H1 (cell line): ENCODE measurements at regions not wholly inside any gene's neighbourhood (a gene's known extent, or its start where the extent isn't known, plus 50 kb on each side); places are given as distances from the start of the nearest gene placed in this dataset.

ENCODE experiments used
- CTCF ChIA-PET: fragments of 300-600 bp; sonication (Branson Sonifier 250); formaldehyde crosslinking; loops from one replicate; lab custom pipeline; 2021; ENCODE audit not compliant: partially characterized antibody; lab: Charles Lee
- POLR2A ChIA-PET: fragments of 300-600 bp; sonication (Branson Sonifier 250); formaldehyde crosslinking; loops from one replicate; lab custom pipeline; 2021; ENCODE audit warnings: inconsistent platforms; ENCODE audit not compliant: partially characterized antibody; lab: Charles Lee
- DNase-seq, 2 experiments: peaks; one replicate each; pipeline versions ENCODE4 v3.0.0 to v3.0.0-alpha.2; 2010 to 2022; ENCODE audit warnings: low spot score in 2 of 2, low read depth in 1 of 2, mixed read lengths in 1 of 2
- FAIRE-seq: peaks from 2 replicates; lab custom pipeline; 2011; peaks lifted over from hg19 to GRCh38; lab: Jason Lieb, UNC
- H2AFZ ChIP-seq: 2 replicates; pipeline ENCODE4 v1.8.1; 2012; ENCODE audit warnings: low read length, inconsistent platforms
- H2AK5ac ChIP-seq: 2 replicates; pipeline ENCODE4 v1.6.1; 2013; ENCODE audit warnings: low read depth, low read length
- H2BK120ac ChIP-seq: replicated peaks from 2 replicates; pipeline ENCODE3; 2013; ENCODE audit warnings: low read depth, low read length, inconsistent platforms
- H2BK12ac ChIP-seq: 2 replicates; pipeline ENCODE4 v1.6.1; 2013; ENCODE audit warnings: low read depth, low read length
- H2BK15ac ChIP-seq: 2 replicates; pipeline ENCODE4 v1.6.1; 2013; ENCODE audit warnings: low read length
- H2BK20ac ChIP-seq: 2 replicates; pipeline ENCODE4 v1.6.1; 2013; ENCODE audit warnings: low read length
- H2BK5ac ChIP-seq: 2 replicates; pipeline ENCODE4 v1.6.1; 2013; ENCODE audit warnings: low read depth, low read length
- H3K14ac ChIP-seq: 2 replicates; pipeline ENCODE4 v1.6.1; 2013; ENCODE audit warnings: inconsistent platforms; ENCODE audit not compliant: insufficient read length
- H3K18ac ChIP-seq: 2 replicates; pipeline ENCODE4 v1.6.1; 2013; ENCODE audit warnings: low read length; ENCODE audit errors: extremely low read depth
- H3K23ac ChIP-seq: 2 replicates; pipeline ENCODE4 v1.6.1; 2013; ENCODE audit warnings: inconsistent platforms; ENCODE audit not compliant: insufficient read length
- H3K23me2 ChIP-seq: 2 replicates; pipeline ENCODE4 v1.6.1; 2013; ENCODE audit warnings: low read depth, low read length
- H3K27ac ChIP-seq: 2 replicates; pipeline ENCODE4 v1.6.1; 2011; ENCODE audit warnings: low read depth, low read length, inconsistent platforms
- H3K27me3 ChIP-seq, 4 experiments: replicated peaks in 1 of 4; 1 replicate in 1 of 4; 2 replicates in 3 of 4; pipeline versions ENCODE4 v1.6.1 to v1.8.1; 2011 to 2013; ENCODE audit warnings: low read length in 3 of 4, mild to moderate bottlenecking in 3 of 4, inconsistent platforms in 2 of 4, mixed read lengths in 2 of 4, moderate library complexity in 1 of 4; ENCODE audit not compliant: control insufficient read depth in 3 of 4, insufficient read depth in 3 of 4; ENCODE audit errors: extremely low read depth in 1 of 4
- H3K36me3 ChIP-seq, 4 experiments: 2 replicates each; pipeline versions ENCODE4 v1.6.1 to v1.8.1; 2011 to 2013; ENCODE audit warnings: mild to moderate bottlenecking in 4 of 4, low read length in 3 of 4, moderate library complexity in 2 of 4, control low read depth in 1 of 4, inconsistent platforms in 1 of 4; ENCODE audit not compliant: insufficient read depth in 4 of 4, control insufficient read depth in 2 of 4
- H3K4ac ChIP-seq: replicated peaks from 2 replicates; pipeline ENCODE3; 2013; ENCODE audit warnings: low read length, low read depth, mixed read lengths, inconsistent platforms; ENCODE audit not compliant: insufficient read length
- H3K4me1 ChIP-seq, 4 experiments: replicated peaks in 1 of 4; 1 replicate in 1 of 4; 2 replicates in 3 of 4; pipeline versions ENCODE4 v1.6.1 to v1.8.1; 2011 to 2013; ENCODE audit warnings: low read length in 3 of 4, inconsistent platforms in 2 of 4, mixed read lengths in 1 of 4; ENCODE audit not compliant: insufficient read depth in 4 of 4, control insufficient read depth in 3 of 4
- H3K4me2 ChIP-seq, 2 experiments: 2 replicates each; pipeline versions ENCODE4 v1.6.1 to v1.8.1; 2011 to 2013; ENCODE audit warnings: low read depth in 2 of 2, low read length in 2 of 2, control low read depth in 1 of 2, inconsistent platforms in 1 of 2, mild to moderate bottlenecking in 1 of 2; ENCODE audit not compliant: insufficient read depth in 1 of 2
- H3K4me3 ChIP-seq, 4 experiments: fragments of 200-600, 300-600 bp in 1 of 4; sonication (generic), shearing (Covaris generic), sonication (Bioruptor Twin) in 1 of 4; 2 replicates each; pipeline versions ENCODE4 v1.5.1 to v1.8.1; 2011 to 2016; ENCODE audit warnings: low read length in 4 of 4, low read depth in 3 of 4, control low read depth in 2 of 4, inconsistent platforms in 2 of 4, mild to moderate bottlenecking in 2 of 4, mixed read lengths in 1 of 4, moderate library complexity in 1 of 4; ENCODE audit not compliant: insufficient read depth in 2 of 4; ENCODE audit errors: extremely low read depth in 1 of 4
- H3K56ac ChIP-seq: replicated peaks from 2 replicates; pipeline ENCODE3; 2013; ENCODE audit warnings: low read depth, mild to moderate bottlenecking, mixed read lengths, low read length, inconsistent platforms; ENCODE audit not compliant: insufficient read length
- H3K79me1 ChIP-seq: 2 replicates; pipeline ENCODE4 v1.6.1; 2013; ENCODE audit warnings: low read depth, low read length, control low read depth
- H3K79me2 ChIP-seq, 2 experiments: 2 replicates each; pipeline versions ENCODE4 v1.6.1 to v1.8.1; 2012 to 2013; ENCODE audit warnings: low read length in 2 of 2, mild to moderate bottlenecking in 2 of 2, inconsistent platforms in 1 of 2; ENCODE audit not compliant: insufficient read depth in 2 of 2, control insufficient read depth in 1 of 2
- H3K9ac ChIP-seq, 4 experiments: replicated peaks in 1 of 4; 1 replicate in 1 of 4; 2 replicates in 3 of 4; pipeline versions ENCODE4 v1.6.1 to v1.8.1; 2011 to 2013; ENCODE audit warnings: low read depth in 3 of 4, low read length in 3 of 4, control low read depth in 2 of 4, mild to moderate bottlenecking in 2 of 4, moderate library complexity in 2 of 4, inconsistent platforms in 1 of 4; ENCODE audit errors: extremely low read depth in 1 of 4
- H3K9me3 ChIP-seq, 2 experiments: 2 replicates each; pipeline versions ENCODE4 v1.6.1 to v1.8.1; 2012 to 2013; ENCODE audit warnings: mild to moderate bottlenecking in 2 of 2, moderate library complexity in 2 of 2, control low read depth in 1 of 2, inconsistent platforms in 1 of 2, low read depth in 1 of 2, low read length in 1 of 2, mixed read lengths in 1 of 2; ENCODE audit not compliant: insufficient read depth in 2 of 2
- H4K20me1 ChIP-seq, 2 experiments: replicated peaks in 1 of 2; 2 replicates each; pipeline versions ENCODE3 to v1.8.1; 2011 to 2013; ENCODE audit warnings: inconsistent platforms in 2 of 2, low read length in 2 of 2, mild to moderate bottlenecking in 1 of 2; ENCODE audit not compliant: insufficient read depth in 2 of 2, control insufficient read depth in 1 of 2
- H4K5ac ChIP-seq: 2 replicates; pipeline ENCODE4 v1.6.1; 2013; ENCODE audit warnings: low read length, low read depth, mixed read lengths, inconsistent platforms; ENCODE audit not compliant: insufficient read length
- H4K8ac ChIP-seq: 2 replicates; pipeline ENCODE4 v1.8.0; 2013; ENCODE audit warnings: mild to moderate bottlenecking, moderate library complexity, low read length, inconsistent platforms; ENCODE audit not compliant: insufficient read depth; ENCODE audit errors: extremely low read depth
- H4K91ac ChIP-seq: replicated peaks from 2 replicates; pipeline ENCODE3; 2013; ENCODE audit warnings: low read length, mixed read lengths, inconsistent platforms; ENCODE audit not compliant: insufficient read length
- BACH1 ChIP-seq: IDR thresholded peaks from 2 replicates; pipeline ENCODE4 v1.6.1; 2012; ENCODE audit warnings: low read length, improper control_type of control experiment
- CEBPB ChIP-seq: IDR thresholded peaks from 2 replicates; pipeline ENCODE4 v1.6.1; 2012; ENCODE audit warnings: low read depth, low read length
- EGR1 ChIP-seq: IDR thresholded peaks from 2 replicates; pipeline ENCODE4 v1.6.1; 2011; ENCODE audit warnings: low read depth, low read length, borderline replicate concordance
- NANOG ChIP-seq: IDR thresholded peaks from 2 replicates; pipeline ENCODE4 v1.6.1; 2011; ENCODE audit warnings: low read length, low read depth, mild to moderate bottlenecking, inconsistent platforms; ENCODE audit not compliant: insufficient read depth, poor library complexity, severe bottlenecking
- NRF1 ChIP-seq: IDR thresholded peaks from 2 replicates; pipeline ENCODE4 v1.6.1; 2011; ENCODE audit warnings: mild to moderate bottlenecking, low read depth, low read length, improper control_type of control experiment
- POLR2A ChIP-seq, 2 experiments: IDR thresholded peaks; 1 replicate in 1 of 2; 2 replicates in 1 of 2; pipeline ENCODE4 v1.6.1; 2011; ENCODE audit warnings: low read depth in 2 of 2, low read length in 2 of 2, mild to moderate bottlenecking in 2 of 2; ENCODE audit errors: control extremely low read depth in 1 of 2
- POLR2AphosphoS5 ChIP-seq: IDR thresholded peaks from 2 replicates; pipeline ENCODE4 v1.6.1; 2011; ENCODE audit warnings: low read depth, low read length
- RBBP5 ChIP-seq: IDR thresholded peaks from 2 replicates; pipeline ENCODE4 v1.7.1; 2012; ENCODE audit warnings: low read depth, mild to moderate bottlenecking, inconsistent platforms, low read length, moderate library complexity, borderline replicate concordance
- SAP30 ChIP-seq: fragments of 300-600 bp; sonication (generic); IDR thresholded peaks from 2 replicates; pipeline ENCODE4 v1.7.1; 2012; ENCODE audit warnings: low read length, moderate library complexity, mild to moderate bottlenecking, inconsistent platforms; ENCODE audit not compliant: insufficient read depth, insufficient replicate concordance
- TEAD4 ChIP-seq: IDR thresholded peaks from 2 replicates; pipeline ENCODE4 v1.6.1; 2012; ENCODE audit warnings: low read depth, low read length, inconsistent platforms, mixed read lengths
- WGBS, 2 experiments: shearing (Covaris generic) in 1 of 2; methylation state at CpG; one replicate each; pipeline versions ENCODE4 v1.1.6 to v1.1.7; 2013 to 2015; ENCODE audit warnings: low lambda C conversion rate in 2 of 2, mixed read lengths in 2 of 2, inconsistent platforms in 1 of 2, low coverage in 1 of 2, missing lambda C conversion rate in 1 of 2; ENCODE audit not compliant: insufficient replicate concordance in 2 of 2, insufficient coverage in 1 of 2, insufficient read length in 1 of 2; ENCODE audit errors: extremely low coverage in 1 of 2, missing lambda C conversion rate in 1 of 2; 5-methylcytosine and 5-hydroxymethylcytosine counted together
- TF ChIP-seq, protein P1 (sequence below): IDR thresholded peaks from 2 replicates; pipeline ENCODE4 v1.6.1; 2012; ENCODE audit warnings: inconsistent platforms
- TF ChIP-seq, protein P2 (sequence below): IDR thresholded peaks from 2 replicates; pipeline ENCODE4 v1.6.1; 2012; ENCODE audit warnings: low read length, inconsistent platforms
- TF ChIP-seq, protein P3 (sequence below): IDR thresholded peaks from 2 replicates; pipeline ENCODE4 v1.6.1; 2011; ENCODE audit warnings: low read depth, mild to moderate bottlenecking, low read length; ENCODE audit not compliant: insufficient read depth

DNA sequence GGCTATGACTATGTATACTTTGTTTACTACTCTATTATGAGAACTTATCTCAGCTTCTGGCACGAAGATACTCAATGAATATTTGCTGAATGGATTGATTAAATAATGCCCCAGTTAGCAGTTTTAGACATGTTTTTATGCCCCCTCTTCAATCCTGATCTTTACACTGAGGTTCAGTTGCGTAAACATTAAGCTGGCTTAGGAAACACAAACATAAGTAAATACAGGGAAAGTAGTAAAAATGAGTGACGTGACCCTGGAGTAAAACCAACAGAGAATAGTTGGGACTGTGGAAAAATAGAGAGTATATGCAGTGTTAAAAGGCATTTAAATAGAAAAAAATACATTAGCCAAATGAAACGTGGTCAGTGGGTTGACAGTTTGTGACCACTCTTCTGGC, 387.0 kb upstream of the ACTRT1 start:
- Histone ChIP-seq H3K9me3 (no peaks in the 10 kb centered on the region), H2BK5ac (no peak overlapping the region), H3K36me3 (no peaks in the 10 kb centered on the region), H3K23ac (no peak overlapping the region), H3K23me2 (no peaks in the 10 kb centered on the region), H2BK15ac (no peak overlapping the region), H3K79me1 (no peaks in the 10 kb centered on the region), H4K20me1 (no peaks in the 10 kb centered on the region), H3K27ac (no peak overlapping the region), H4K5ac (no peak overlapping the region), H3K27me3 (no peaks in the 10 kb centered on the region), H3K9ac (no peak overlapping the region), H2BK20ac (no peak overlapping the region), H3K18ac (no peak overlapping the region), H3K79me2 (no peaks in the 10 kb centered on the region), H2BK12ac (no peak overlapping the region), H2AK5ac (no peak overlapping the region), H4K91ac (no peak overlapping the region), H2AFZ (no peak overlapping the region), H3K14ac (no peak overlapping the region), H3K4ac (no peak overlapping the region), H3K4me1 (no peaks in the 10 kb centered on the region), H3K4me3 (no peak overlapping the region), H4K8ac (no peak overlapping the region), H3K4me2 (no peak overlapping the region), H3K56ac (no peak overlapping the region), H2BK120ac (no peak overlapping the region)
- FAIRE-seq, result no peak
- WGBS, 2 experiments, result 96% methylated on average over 4 of the region's 4 CpGs; no CpG with 5 or more reads in 1 of the 2 experiments
- POLR2A ChIA-PET, result no interaction called here
- CTCF ChIA-PET, result no interaction called here
- no peak for DNase-seq
- TF ChIP-seq POLR2A (IDR thresholded peaks at IDR 0.05; ENCODE audit: control extremely low read depth in 1 of 2, low read depth in 2 of 2, low read length in 2 of 2) (no peak), CEBPB (no peak), EGR1 (no peak), TEAD4 (no peak), RBBP5 (no peak), NANOG (no peak), NRF1 (no peak), POLR2AphosphoS5 (no peak), BACH1 (no peak), SAP30 (no peak)
- TF ChIP-seq, protein P1, sequence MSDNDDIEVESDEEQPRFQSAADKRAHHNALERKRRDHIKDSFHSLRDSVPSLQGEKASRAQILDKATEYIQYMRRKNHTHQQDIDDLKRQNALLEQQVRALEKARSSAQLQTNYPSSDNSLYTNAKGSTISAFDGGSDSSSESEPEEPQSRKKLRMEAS, result no peak
- TF ChIP-seq, protein P2, sequence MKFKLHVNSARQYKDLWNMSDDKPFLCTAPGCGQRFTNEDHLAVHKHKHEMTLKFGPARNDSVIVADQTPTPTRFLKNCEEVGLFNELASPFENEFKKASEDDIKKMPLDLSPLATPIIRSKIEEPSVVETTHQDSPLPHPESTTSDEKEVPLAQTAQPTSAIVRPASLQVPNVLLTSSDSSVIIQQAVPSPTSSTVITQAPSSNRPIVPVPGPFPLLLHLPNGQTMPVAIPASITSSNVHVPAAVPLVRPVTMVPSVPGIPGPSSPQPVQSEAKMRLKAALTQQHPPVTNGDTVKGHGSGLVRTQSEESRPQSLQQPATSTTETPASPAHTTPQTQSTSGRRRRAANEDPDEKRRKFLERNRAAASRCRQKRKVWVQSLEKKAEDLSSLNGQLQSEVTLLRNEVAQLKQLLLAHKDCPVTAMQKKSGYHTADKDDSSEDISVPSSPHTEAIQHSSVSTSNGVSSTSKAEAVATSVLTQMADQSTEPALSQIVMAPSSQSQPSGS, result no peak
- TF ChIP-seq, protein P3, sequence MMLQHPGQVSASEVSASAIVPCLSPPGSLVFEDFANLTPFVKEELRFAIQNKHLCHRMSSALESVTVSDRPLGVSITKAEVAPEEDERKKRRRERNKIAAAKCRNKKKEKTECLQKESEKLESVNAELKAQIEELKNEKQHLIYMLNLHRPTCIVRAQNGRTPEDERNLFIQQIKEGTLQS, result no peak
